ENCODE measurements at regions not wholly inside any gene's neighbourhood (a gene's known extent, or its start where the extent isn't known, plus 50 kb on each side); places are given as distances from the start of the nearest gene placed in this dataset.

GRCh38 chr11:116466801-116467200, 306.0 kb downstream of the BUD13 start:
- peaks cover 23% of the 10 kb centered on the region for H3K4me1 Mint-ChIP-seq
- H3K36me3 Mint-ChIP-seq, result no peaks in the 10 kb centered on the region
- no peaks in the 10 kb centered on the region for H3K9me3 Mint-ChIP-seq
- H3K27ac Mint-ChIP-seq, result no peak overlapping the region
- H3K4me3 Mint-ChIP-seq, result no peak overlapping the region
- no peak for TF ChIP-seq CTCF (IDR thresholded peaks at IDR 0.05; ENCODE audit: unreplicated experiment)
- no peak for DNase-seq (ENCODE audit: low spot score in 2 of 2, unreplicated experiment in 2 of 2)
- peaks cover 36% of the 10 kb centered on the region for H3K27me3 Mint-ChIP-seq (ENCODE audit: low read depth)

- Mint-ChIP-seq H3K36me3 (no peaks in the 10 kb centered on the region), H3K27me3 (ENCODE audit: low read depth) (peaks cover 42% of the 10 kb centered on the region), H3K27ac (no peak overlapping the region), H3K9me3 (no peaks in the 10 kb centered on the region), H3K4me1 (peaks cover 17% of the 10 kb centered on the region), H3K4me3 (no peak overlapping the region)
- no peak for TF ChIP-seq CTCF (IDR thresholded peaks at IDR 0.05; ENCODE audit: unreplicated experiment)
- no peak for DNase-seq (ENCODE audit: low spot score in 2 of 2, unreplicated experiment in 2 of 2)
Observed at GRCh38 chr11:116466191-116466590, 306.6 kb downstream of the BUD13 start.

- Mint-ChIP-seq H3K27me3 (ENCODE audit: low read depth) (peaks cover 49% of the 10 kb centered on the region), H3K36me3 (no peaks in the 10 kb centered on the region), H3K27ac (peak overlapping the region; percentile 53), H3K9me3 (no peaks in the 10 kb centered on the region), H3K4me1 (peaks cover 15% of the 10 kb centered on the region), H3K4me3 (no peak overlapping the region)
- DNase-seq (ENCODE audit: low spot score in 2 of 2, unreplicated experiment in 2 of 2), result no peak
- no peak for TF ChIP-seq CTCF (IDR thresholded peaks at IDR 0.05; ENCODE audit: unreplicated experiment)
Observed at GRCh38 chr11:116465056-116465455, 307.7 kb downstream of the BUD13 start.

GRCh38 chr11:116461789-116462188, 311.0 kb downstream of the BUD13 start:
- TF ChIP-seq CTCF (IDR thresholded peaks at IDR 0.05; ENCODE audit: unreplicated experiment), result no peak
- DNase-seq (ENCODE audit: low spot score in 2 of 2, unreplicated experiment in 2 of 2), result no peak
- no peak overlapping the region for H3K4me3 Mint-ChIP-seq
- no peak overlapping the region for H3K27ac Mint-ChIP-seq
- H3K27me3 Mint-ChIP-seq (ENCODE audit: low read depth), result peaks cover 45% of the 10 kb centered on the region
- H3K36me3 Mint-ChIP-seq, result no peaks in the 10 kb centered on the region
- peaks cover 30% of the 10 kb centered on the region for H3K4me1 Mint-ChIP-seq
- no peaks in the 10 kb centered on the region for H3K9me3 Mint-ChIP-seq

GRCh38 chr11:116460156-116460920, 312.4 kb downstream of the BUD13 start:
- Mint-ChIP-seq H3K27ac (no peak overlapping the region), H3K9me3 (no peaks in the 10 kb centered on the region), H3K27me3 (ENCODE audit: low read depth) (peaks cover 52% of the 10 kb centered on the region), H3K4me1 (peaks cover 29% of the 10 kb centered on the region), H3K4me3 (no peak overlapping the region), H3K36me3 (no peaks in the 10 kb centered on the region)
- DNase-seq (ENCODE audit: low spot score in 2 of 2, unreplicated experiment in 2 of 2), result no peak
- TF ChIP-seq CTCF (IDR thresholded peaks at IDR 0.05; ENCODE audit: unreplicated experiment), result no peak

Measured in mesothelial cell of epicardium (in vitro differentiated cells).